NCI-H345 (cell line): ENCODE measurements at regions not wholly inside any gene's neighbourhood (a gene's known extent, or its start where the extent isn't known, plus 50 kb on each side); places are given as distances from the start of the nearest gene placed in this dataset.
"Not testable (repeated sequence)": the region's sequence is repeated elsewhere in the genome, so short reads cannot be mapped to it uniquely, and the experiment has no call there.

Experiments
- DNase-seq: peaks from one replicate; lab custom pipeline; 2025; lab: John Stamatoyannopoulos, UW

DNA sequence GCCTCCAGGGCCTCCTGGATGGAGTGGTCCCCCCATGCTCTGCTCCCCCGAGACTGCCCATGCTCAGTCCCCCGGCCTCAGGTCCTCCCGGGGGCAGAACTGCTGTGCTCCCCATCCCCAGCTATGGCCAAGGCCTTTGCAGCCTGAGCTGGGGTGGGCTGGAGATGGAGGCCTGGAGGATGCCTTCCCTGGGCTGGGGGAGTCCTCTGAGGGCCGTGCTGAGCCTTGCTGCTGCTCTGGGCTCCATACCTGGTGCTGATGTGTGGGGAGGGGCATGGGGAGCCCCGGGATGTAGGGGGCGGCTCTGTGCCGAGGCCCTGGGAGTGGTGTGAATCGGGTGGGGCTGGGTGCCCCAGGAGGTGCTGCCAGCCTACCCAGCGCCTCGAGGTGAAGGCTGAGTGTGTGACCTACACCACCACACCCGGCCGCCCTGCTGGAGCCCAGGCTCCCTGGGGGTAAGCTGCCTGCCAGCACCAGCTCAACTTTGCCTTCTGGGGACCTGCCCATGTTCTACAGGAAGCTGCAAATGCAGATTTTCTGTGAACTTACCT is 109.5 kb downstream of the UNCX start:
- DNase-seq: no peak

DNA sequence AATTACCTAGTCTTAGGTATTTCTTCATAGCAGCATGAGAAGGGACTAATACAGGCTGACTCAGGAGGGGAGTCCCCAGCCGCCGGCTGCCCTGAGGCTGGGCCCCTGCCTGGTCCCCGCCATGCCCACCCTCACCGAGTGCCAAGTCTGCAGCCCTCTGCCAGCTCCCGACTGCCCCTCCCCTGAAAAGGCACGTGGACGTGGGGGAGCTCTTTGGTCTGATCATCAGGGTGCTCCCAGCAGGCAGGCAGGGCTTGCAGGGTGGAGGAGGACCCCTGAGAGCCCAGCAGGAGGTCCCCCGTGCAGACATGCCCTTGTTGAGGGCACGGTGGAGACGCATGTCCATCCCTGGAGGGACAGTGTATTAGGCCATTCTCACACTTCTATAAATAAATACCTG is 110.9 kb downstream of the UNCX start:
- no peak for DNase-seq

DNA sequence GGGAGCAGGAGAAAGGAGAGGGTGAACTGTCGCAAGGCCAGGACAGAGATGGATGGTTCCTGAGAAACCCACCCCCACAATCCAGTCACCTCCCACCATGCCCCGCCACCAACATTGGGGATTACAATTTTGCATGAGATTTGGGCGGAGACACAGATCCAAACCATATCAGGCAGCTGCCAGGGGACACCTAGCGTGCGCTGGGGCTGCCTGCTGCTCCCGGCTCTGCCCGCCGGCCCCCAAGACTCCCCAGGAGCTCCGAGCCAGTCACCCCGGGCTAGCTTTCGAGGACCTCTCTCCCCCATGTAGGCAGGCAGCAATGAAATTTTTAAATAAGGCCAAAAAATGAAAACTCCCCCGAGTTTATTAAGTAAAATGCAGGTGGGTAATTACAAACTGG is 111.7 kb downstream of the UNCX start:
- no peak for DNase-seq

DNA sequence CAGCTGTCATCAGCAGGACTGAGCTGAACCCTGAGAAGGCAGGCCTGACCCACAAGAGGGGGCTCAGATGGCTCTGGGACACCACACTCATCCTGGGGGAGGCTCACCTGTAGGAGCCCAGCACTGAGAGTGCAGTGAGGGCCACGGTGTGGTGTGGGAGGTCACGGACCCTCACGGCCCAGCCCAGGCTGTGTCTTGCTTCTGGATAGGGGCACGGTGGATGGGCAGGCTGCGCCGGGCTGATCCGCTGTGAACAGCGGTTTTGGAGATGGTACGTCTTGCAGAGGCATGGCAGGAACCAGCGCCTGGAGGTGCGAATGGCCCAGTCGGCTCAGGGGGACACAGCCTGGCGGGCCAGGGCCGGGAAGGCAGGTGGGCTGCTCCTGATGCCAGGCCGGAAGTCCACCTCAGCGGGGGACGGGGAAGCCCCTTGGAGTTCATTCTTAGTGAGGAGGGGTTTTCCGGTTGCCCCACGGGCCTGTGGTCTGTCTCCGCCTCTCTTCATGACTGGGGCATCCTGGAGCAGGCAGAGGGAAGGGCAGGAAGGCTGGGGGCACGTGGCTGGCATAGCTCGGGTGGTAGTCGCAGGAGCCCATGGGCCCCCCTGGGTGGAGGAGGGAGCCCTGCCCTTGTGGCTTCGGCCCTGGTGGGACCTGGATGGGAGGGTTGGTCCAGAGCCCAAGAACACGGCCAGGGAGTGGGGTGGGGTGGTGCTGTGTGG is 112.5 kb downstream of the UNCX start:
- no peak for DNase-seq

DNA sequence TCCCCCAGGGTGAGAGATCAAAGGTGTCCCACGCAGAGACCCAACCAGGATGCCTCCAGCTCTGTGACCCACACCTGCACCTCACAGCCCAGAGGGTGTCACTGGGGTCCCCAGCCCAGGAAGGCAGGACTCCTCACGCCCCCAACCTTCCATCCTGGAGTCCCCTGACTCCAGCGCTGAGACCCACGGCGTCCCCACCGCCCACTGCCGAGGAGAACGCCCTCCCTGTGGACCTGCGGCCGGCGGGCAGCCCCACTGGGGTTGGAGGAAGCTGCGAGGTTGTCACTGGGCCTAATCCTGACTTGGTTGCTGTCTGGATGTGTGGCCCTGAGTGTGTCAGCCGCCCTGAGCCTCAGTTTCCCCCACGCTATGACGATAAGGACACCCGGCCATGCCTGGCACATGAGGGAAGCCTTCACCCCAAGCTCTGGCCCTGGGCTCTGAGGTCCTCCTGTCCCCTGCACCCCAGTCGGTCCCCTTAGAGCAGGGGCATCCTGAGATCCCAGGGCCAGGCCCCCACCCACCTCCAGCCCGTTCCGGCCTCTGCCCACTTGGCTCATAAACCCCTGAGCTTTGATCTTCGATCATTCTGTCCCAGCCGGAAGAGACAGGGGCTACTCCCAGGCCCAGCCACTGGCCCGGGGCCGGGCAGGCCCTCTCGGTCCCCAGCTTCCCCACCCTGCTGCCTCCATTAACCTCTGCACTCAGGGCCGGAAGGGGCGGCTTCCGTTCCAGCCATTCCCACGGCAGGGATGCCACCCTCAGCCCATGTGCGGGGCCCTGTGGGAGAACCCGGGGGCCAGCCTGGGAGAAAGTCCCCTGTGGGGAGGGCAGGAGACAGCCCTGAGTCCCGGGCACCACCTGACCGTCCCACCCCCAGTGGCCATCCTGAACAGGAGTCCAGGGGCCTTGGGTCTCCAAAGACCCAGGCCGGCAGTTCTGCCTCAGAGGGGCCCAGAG is 113.2 kb downstream of the MICALL2 start:
- no peak for DNase-seq

DNA sequence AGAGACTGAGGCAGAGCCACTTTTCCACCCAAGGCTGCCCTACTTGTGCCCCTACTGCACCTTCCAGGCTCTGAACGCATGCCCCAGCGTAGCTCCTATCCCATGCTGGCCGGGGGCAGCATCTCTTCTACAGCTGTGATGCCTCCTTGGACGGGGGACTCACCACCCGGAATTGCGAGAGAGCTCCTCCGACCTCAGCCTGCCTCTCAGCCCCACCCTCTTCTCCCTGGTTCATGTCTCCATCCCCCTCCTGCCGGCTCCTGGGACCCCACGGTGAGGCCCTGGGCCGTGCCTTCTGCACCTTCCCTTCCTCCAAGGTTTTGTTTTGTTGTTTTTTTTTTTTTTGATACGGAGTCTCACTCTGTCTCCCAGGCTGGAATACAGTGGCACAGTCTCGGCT is 112.4 kb downstream of the MICALL2 start:
- no peak for DNase-seq

DNA sequence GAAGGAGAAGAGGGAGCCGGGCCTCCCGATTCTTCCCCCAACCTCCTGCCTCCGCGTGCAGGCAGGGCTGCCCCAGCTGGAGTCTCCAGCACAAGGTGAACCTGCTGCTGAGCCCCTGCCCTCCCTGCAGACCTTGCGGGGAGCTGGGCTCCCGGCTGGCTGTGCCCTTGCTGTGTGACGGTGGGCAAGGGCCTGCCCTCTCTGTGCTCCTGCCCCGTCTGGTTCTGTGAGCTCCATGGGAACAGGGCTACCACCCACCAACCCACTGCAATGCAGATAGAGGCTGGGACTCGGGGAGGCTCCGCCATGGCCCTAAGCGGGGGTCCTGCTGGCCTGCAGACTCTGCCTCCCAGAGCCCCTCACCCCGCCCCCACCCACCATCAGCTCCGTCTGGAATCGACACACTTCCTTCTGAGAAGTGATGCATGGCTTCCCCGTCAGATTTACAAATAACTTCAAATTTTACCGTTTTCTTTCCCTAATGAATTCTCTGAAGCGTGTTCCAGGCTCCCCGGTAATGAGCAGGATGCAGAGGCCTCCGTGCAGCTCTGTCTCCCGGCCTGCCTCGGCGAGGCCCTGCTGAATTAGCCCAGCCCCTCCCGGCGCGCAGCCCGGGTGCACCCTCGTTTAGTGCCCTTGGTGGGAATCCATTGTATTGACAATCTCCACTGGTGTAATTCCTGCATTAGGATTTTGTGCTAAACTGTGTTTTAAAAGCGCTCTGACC is 111.0 kb downstream of the MICALL2 start:
- no peak for DNase-seq

DNA sequence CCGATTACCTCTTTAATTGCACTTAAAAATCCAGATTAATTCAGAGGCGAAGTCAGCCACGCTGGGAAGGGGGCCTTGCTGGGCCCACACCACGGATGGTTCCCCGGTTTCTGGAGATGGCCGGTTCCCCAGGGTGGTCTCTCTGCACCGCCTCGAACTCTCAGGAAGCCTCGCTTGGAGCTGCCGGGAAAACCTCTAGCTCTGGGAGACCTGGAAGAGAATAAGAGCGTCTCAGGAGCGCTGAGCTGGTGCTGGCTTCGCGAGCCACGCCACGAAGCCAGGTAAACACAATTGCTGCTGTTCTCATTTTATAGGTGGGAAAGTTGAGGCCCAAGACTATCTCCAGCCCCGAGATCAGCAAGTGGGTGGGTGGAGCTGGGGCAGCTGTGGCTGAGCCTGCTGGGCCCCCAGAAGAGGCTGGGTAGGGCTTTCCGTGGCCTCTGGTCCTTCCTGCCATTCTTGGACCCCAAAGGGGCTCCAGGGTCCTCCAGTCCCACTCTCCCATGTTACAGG is 110.4 kb downstream of the MICALL2 start:
- DNase-seq: no peak

DNA sequence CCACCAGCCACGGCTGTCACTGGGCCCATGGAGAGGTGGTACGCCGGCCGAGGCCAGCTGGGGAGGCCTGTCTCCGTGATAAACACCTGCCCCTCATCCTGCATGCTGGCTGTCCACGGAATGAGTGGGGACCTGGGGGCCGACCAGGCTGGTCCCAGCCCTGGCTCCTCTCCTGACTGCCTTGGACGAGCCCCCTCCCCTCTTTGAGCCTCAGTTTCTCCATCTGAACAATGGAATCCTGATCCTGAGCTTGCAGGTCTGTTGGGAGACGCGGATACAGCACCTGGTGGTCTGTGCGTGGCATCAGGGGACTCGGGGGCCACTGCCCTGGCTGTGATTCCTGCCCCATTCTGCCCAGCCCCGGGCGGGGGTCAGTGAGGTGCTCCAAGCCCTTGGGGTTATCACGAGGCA is 109.9 kb downstream of the MICALL2 start:
- DNase-seq: no peak

DNA sequence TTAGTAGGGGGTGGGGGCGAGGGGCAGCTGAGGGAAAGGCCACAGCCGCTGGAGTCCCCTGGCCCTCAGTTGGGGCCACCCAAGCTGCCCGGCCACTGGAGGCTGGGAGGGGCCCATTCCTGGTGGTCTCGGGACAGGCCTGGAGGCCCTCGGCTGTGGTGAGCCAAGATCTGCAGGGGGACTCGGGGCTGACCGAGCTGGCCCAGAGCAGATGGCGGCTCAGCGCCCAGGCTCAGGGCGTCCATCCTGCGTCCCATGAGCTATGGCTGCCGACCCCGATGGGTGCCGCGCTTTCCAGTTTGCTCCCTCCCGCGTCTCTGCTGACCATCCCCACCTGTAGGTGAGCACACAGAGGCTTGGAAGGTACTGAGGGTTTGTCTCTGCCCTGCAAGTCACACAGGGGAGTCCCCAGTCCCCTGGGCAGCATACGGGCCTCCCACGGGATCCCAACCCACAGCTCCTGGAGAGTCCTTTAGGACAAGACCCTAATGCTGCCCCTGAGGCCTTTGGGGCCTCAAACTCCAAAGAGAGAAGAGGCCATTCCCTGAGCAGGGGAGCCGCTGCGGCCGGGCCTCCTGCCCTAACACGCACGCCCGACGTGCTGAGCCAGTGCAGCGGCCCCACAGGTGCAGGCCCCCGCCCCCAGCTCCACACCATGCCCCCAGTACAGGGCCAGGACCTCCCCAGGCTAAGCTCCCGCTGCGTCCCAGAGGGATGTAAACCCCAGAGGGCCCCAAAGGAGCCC is 107.2 kb downstream of the MICALL2 start:
- DNase-seq: no peak

DNA sequence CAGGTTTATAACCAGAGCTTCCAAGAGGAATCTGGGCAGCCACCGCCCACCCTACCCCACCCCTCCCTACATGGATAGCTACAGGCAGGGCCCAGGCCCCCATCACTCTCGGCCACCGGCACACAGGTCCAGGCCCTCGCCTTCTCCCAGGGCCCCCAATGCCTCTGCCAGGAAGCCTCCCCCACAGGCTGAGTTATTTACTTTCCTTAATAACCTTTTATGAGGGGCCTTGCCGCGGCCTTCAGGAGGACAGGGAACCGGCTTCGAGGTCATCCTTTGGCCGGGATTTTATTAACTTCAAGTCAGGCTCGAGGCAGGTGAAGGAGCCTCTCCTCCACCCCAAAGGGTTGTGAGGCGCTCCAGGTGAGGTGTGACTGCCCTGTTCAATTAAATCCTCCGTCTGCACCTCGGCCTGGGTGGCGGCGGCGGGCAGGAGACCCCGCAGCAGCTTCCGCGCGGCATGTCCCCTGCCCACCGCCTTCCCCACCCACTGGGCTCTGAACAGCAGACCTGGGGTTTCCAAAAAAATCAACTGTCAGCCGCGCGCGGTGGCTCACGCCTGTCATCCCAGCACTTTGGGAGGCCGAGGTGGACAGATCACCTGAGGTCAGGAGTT is 106.5 kb downstream of the MICALL2 start:
- DNase-seq: no peak

DNA sequence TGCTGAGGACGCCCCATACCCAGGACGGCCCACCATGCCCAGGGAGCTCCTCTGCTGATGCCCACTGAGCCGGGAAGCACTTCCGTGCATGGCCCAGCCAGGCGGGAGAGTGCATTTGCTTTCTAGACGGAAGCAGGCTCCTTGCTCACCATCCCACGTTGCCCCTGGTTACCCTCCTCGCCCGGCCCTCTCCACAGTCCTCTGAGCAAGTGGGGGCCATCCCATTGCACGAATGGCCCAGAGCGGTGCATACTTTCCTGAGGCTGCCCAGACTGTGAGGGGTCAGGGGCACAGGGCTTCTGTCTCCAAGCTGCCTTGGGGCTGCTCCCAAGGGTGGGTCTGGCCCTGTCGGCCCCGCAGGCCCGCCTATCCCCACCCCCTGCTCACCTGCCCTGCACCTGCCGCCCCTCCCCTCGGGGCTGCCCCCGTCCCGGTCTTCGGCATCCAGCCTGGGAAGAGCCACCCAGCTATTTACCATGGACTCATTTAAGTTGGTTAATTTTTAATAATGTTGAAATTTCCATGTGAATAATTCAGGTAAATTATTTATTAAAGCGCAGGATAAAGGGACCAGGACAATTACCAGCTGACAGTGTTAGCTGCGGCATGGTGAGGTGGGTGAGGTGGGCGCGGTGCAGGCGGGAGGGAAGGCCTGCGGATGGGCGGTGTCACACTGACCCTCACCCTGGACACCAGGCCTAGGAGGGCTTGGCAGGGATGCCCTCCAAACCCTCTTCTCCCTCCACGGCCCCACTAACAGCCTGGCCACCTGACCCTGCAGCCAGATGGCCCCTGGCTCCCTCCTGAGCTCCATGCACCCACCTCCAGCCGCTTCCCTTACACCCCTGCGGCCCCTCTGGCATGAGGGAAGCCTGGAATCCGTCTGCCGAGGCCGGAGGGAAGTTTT is 104.4 kb downstream of the MICALL2 start:
- no peak for DNase-seq

DNA sequence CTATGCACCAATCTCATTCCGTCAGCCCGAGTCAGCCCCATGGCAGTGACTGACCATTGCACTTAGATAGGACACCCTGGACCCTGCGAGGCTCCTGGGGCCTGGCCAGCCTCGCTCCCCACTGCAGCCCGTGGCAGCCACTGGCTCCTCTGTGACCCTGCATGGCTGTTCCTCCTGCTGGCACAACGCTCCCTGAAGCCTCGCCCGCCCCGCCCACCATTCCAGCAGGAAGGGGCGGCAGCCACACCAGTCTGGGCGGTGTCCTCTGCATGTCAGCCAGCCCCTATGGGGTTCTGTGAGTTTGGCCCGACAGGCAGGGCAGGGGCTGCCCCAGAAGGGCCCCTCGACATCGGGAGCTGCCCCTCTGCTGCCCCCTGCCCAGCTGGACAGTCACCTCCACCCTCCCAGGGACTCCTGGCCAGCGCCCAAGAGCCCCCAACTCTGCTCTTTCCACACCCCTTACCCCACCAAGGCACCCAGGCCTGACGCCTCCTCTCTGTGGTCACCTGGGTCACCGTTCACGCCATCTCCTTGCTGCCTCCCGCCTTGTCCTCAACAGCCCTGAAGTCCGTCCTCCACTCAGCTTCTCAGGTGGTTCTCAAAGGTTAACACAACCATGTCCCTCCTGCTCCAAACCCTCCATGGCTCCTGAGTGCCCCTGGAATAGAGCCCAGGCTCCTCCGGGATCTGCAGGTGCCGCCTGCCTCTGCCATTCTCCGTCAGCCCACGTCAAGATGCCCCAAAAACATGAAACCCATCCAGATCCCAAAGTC is 103.5 kb downstream of the MICALL2 start:
- no peak for DNase-seq

DNA sequence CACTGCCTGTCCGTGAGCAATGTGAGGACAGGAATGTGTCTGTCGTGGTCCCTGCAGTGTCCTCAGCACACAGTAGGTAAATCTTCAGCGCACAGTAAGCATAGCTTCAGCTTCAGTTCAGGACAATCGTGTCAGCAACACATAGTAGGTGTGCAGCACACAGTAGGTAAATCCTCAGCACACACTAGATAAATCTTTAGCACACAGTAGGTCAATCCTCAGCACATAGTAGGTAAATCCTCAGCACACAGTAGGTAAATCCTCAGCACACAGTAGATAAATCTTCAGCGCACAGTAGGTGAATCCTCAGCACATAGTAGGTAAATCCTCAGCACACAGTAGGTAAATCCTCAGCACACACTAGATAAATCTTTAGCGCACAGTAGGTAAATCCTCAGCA is 102.4 kb downstream of the MICALL2 start:
- DNase-seq: not testable (repeated sequence)

DNA sequence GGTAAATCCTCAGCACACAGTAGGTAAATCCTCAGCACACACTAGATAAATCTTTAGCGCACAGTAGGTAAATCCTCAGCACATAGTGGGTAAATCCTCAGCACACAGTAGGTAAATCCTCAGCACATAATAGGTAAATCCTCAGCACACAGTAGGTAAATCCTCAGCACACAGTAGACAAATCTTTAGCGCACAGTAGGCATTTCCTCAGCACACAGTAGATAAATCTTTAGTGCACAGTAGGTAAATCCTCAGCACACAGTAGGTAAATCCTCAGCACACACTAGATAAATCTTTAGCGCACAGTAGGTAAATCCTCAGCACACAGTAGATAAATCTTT is 102.0 kb downstream of the MICALL2 start:
- not testable (repeated sequence) for DNase-seq

DNA sequence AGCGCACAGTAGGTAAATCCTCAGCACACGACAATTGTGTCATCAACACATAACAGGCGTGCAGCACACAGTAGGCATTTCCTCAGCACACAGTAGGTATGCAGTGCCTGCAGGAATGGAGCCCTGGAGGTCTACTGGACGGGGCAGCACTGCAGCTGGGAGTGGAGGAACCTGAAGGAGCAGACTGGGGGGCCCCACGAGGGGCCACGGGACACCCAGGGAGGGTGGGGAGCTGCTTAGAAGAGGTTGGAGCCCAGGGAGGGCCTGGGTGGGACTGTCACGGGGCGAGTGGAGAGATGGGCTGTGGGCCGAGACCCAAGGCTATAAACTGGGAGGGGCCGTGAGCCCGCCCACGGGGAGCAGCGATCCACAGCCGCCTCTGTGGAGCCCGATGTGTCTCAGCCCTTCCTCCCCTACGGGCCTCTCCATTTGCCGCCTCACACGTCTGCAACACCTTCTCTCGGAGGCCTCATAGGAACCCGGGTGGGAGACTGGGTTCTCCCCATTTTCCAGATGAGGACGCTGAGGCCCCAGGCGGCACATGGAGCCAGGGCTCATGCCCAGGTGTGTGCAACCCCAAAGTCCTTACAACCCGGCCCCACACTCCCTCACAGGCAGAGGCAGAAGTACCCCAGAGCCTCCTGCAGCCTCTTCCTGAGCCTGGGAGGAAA is 101.5 kb downstream of the MICALL2 start:
- DNase-seq: no peak

DNA sequence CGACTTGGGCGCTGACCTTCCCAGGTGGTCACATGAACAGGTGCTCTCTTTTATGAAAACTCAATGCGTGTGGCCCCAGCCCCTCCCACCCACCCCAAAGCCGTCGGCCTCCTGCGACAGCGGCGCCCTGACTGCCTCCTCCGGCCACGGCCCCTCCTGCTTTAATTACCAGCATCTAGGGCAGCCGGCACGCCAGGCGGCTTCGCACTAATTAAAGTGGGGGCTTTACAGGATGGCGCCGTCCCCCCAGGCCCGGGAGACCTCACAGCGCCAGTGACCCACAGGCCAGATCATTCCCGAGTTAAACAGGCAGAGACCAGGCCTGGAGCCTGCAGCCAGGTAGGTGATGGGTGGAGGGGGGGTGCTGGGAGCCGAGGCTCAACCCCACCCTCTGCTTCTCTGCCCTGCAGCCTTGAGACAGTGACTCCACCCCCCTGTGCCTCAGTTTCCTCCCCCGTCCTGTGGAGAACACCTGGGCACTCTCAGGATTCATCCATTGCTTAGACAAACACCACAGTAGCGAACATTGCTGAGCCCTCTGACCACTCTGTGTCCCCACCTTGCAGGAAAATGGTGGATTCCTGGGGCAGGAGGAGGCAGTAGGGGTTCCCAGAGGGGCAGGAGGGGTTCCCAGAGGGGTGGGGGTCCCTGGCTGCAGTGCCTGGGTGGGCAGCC is 100.8 kb downstream of the MICALL2 start:
- DNase-seq: no peak

DNA sequence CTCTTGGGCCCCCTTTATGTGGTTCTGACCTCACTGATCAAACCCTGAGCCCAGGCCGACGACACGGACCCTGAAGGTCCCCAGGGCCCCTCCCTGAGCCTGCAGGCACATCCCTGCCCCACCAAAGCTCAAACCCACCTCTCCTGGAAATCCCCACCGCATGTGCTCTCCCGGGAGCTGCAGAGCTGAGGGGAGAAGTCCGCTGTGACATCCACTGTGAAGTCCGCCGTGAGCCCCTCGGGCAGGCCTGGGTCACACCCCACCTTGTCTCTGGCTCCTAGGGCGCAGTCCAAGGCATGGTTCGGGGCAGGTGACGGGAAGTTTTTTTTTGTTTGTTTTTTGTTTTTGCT is 100.2 kb downstream of the MICALL2 start:
- no peak for DNase-seq
